22Rv1 (cell line): ENCODE measurements at regions not wholly inside any gene's neighbourhood (a gene's known extent, or its start where the extent isn't known, plus 50 kb on each side); places are given as distances from the start of the nearest gene placed in this dataset.
"Not testable (repeated sequence)": the region's sequence is repeated elsewhere in the genome, so short reads cannot be mapped to it uniquely, and the experiment has no call there.

ENCODE experiments used
- H3K27ac ChIP-seq: fragments of 450-650 bp; 2 replicates; pipeline ENCODE4 v1.5.1; 2017
- CTCF ChIP-seq: fragments of 450-650 bp; IDR thresholded peaks from 2 replicates; pipeline ENCODE4 v1.5.1; 2017; ENCODE audit warnings: mild to moderate bottlenecking
- ZFX ChIP-seq: fragments of 450-650 bp; IDR thresholded peaks from 2 replicates; pipeline ENCODE4 v1.6.1; 2017; ENCODE audit warnings: antibody characterized with exemption, borderline replicate concordance

GRCh38 chrX:122641136-122641535 is 542.9 kb upstream of the GRIA3 start:
- TF ChIP-seq ZFX (no peak), CTCF (no peak)
- no peak overlapping the region for H3K27ac ChIP-seq

- TF ChIP-seq CTCF (no peak), ZFX (no peak)
Observed at GRCh38 chrX:122641826-122642225, 542.3 kb upstream of the GRIA3 start.

GRCh38 chrX:122655256-122655655 is 528.8 kb upstream of the GRIA3 start:
- H3K27ac ChIP-seq, result not testable (repeated sequence)

More at GRCh38 chrX:122641826-122642225, 542.3 kb upstream of the GRIA3 start:
- no peak overlapping the region for H3K27ac ChIP-seq

- H3K27ac ChIP-seq, result no peak overlapping the region
- no peak for TF ChIP-seq CTCF
- TF ChIP-seq ZFX, result no peak
Observed at GRCh38 chrX:122666601-122667000, 517.5 kb upstream of the GRIA3 start.

GRCh38 chrX:122667667-122668066 is 516.4 kb upstream of the GRIA3 start:
- TF ChIP-seq ZFX (no peak), CTCF (no peak)
- no peak overlapping the region for H3K27ac ChIP-seq

GRCh38 chrX:122703762-122704161 is 480.3 kb upstream of the GRIA3 start:
- TF ChIP-seq CTCF (no peak), ZFX (no peak)
- no peak overlapping the region for H3K27ac ChIP-seq

- TF ChIP-seq CTCF (no peak), ZFX (no peak)
- H3K27ac ChIP-seq, result no peak overlapping the region
Observed at GRCh38 chrX:122739770-122740169, 444.3 kb upstream of the GRIA3 start.

GRCh38 chrX:122770581-122770980 is 413.5 kb upstream of the GRIA3 start:
- TF ChIP-seq ZFX (no peak), CTCF (no peak)

More at GRCh38 chrX:122770581-122770980, 413.5 kb upstream of the GRIA3 start:
- H3K27ac ChIP-seq, result no peak overlapping the region
